SK-N-MC (cell line): ENCODE measurements at regions not wholly inside any gene's neighbourhood (a gene's known extent, or its start where the extent isn't known, plus 50 kb on each side); places are given as distances from the start of the nearest gene placed in this dataset.

Experiments used
- DNase-seq: peaks from one replicate; pipeline ENCODE4 v3.0.0-alpha.2; 2011; ENCODE audit warnings: low read depth, low spot score
- H3K27ac ChIP-seq: fragments of 200-600 bp; sonication (generic); 2 replicates; pipeline ENCODE4 v1.5.1; 2016; ENCODE audit warnings: mixed run types
- H3K36me3 ChIP-seq: fragments of 200-600 bp; sonication (generic); 2 replicates; pipeline ENCODE4 v1.6.1; 2017; ENCODE audit warnings: antibody characterized with exemption, low read length, mixed read lengths; ENCODE audit not compliant: insufficient read depth
- H3K4me3 ChIP-seq: fragments of 200-600 bp; sonication (generic); 2 replicates; pipeline ENCODE4 v1.5.1; 2016
- H3K9ac ChIP-seq: fragments of 200-600 bp; sonication (generic); 2 replicates; pipeline ENCODE4 v1.8.0; 2017; ENCODE audit warnings: mixed run types, mixed read lengths; ENCODE audit not compliant: insufficient read length
- H3K9me3 ChIP-seq: fragments of 200-600 bp; sonication (generic); 2 replicates; pipeline ENCODE4 v1.6.1; 2017; ENCODE audit warnings: low read depth, mild to moderate bottlenecking, antibody characterized with exemption, low read length, moderate library complexity, mixed read lengths
- EZH2 ChIP-seq: fragments of 200-600 bp; sonication (generic); IDR thresholded peaks from one replicate; pipeline ENCODE4 v1.6.1; 2017; ENCODE audit warnings: antibody characterized with exemption
- FOXP2 ChIP-seq: optimal IDR thresholded peaks from 2 replicates; pipeline ENCODE3; 2011; ENCODE audit warnings: mild to moderate bottlenecking, moderate library complexity; ENCODE audit not compliant: insufficient read depth; ENCODE audit errors: extremely low read length, control extremely low read depth
- POLR2AphosphoS5 ChIP-seq: IDR thresholded peaks from 2 replicates; pipeline ENCODE4 v1.6.1; 2012; ENCODE audit warnings: mild to moderate bottlenecking, low read depth, low read length, borderline replicate concordance

DNA sequence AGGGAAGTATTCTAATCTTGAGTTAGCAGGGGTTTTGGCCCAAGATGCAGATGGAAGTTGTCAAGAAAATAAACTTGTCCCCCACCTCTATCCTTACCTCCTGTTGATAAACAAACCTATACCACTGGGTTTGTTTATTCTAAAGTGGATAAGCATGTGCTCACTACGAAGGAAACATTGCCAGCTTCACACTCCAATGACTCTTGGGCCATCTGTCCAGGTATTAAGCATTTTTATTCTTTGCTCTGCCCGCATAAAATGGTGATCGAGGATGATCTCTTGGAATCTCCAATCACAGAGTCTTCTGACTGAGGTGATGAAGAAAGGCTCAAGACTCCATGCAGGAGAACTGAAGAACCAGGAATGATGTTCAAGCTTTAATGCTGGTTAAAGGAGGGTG is 1908.4 kb upstream of the PIK3C3 start:
- Histone ChIP-seq H3K36me3 (no peaks in the 10 kb centered on the region), H3K27ac (no peak overlapping the region), H3K4me3 (no peak overlapping the region), H3K9me3 (no peaks in the 10 kb centered on the region), H3K9ac (no peak overlapping the region)
- TF ChIP-seq POLR2AphosphoS5 (no peak), FOXP2 (no peak)
- no peak for DNase-seq

DNA sequence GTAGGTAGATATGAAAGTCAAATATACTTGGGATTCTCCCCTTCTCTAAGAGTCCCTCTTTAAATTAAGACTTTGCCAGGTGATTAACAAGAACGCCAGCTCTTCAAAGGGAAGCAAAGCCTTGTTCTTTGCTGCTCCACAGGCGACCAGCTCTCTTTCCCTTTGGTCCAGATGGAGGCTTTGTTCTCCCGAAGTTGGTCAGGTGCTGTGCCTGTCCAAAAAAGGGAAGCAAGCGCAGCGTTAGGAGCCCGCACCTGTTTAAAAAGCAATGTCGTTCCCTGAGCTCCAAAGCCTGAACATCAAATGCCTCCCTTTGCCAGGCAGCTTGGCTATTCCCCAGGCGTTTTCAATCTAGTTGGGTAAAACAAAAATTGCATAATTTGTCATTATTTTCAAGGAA is 1913.1 kb upstream of the PIK3C3 start:
- Histone ChIP-seq H3K36me3 (no peaks in the 10 kb centered on the region), H3K4me3 (no peak overlapping the region), H3K9me3 (no peaks in the 10 kb centered on the region), H3K9ac (no peak overlapping the region), H3K27ac (no peak overlapping the region)
- DNase-seq: no peak
- TF ChIP-seq FOXP2 (no peak), EZH2 (no peak), POLR2AphosphoS5 (no peak)

DNA sequence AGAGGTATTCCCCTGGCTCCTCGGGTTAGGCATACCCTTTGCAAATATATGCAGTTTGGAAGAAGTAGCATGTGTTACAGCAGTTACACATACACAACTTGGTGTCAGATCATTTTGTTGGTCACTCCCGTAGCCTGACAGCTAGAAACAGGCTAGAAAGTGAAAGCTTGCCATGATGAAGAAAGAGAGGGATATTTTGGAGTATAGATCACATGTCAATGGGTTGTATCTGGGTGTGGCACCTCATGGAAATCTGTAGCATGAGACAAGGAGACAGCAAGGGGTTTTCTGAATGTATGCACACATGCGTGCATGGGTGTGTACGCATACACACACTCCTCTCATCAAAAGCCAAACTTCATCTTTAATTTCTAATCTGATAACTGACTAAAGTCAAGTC is 1914.5 kb upstream of the PIK3C3 start:
- Histone ChIP-seq H3K9ac (no peak overlapping the region), H3K4me3 (no peak overlapping the region), H3K9me3 (no peaks in the 10 kb centered on the region), H3K36me3 (no peaks in the 10 kb centered on the region), H3K27ac (no peak overlapping the region)
- DNase-seq: no peak
- no peak for TF ChIP-seq EZH2
- TF ChIP-seq POLR2AphosphoS5: no peak
- no peak for TF ChIP-seq FOXP2

DNA sequence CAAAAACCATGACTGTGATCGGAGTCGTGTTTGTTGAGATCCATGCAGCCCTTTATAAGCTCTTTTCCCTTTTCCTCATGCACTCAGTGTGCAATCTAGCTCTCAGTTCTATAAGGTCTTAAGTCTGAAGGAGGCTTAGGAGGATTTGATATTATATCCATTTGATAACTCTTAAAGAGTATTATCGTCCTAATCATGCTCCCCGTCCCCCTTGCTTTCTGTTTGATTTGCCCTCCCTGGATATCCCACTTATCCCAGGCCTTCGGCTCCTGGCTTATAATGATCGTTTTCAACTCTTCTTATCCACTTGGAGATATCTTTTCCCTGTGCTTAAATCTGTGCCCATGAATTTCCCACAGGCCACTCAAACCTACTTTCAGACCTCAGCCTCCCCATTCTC is 1917.7 kb upstream of the PIK3C3 start:
- no peak overlapping the region for H3K4me3 ChIP-seq
- TF ChIP-seq POLR2AphosphoS5 (no peak), EZH2 (no peak), FOXP2 (no peak)
- no peak for DNase-seq

DNA sequence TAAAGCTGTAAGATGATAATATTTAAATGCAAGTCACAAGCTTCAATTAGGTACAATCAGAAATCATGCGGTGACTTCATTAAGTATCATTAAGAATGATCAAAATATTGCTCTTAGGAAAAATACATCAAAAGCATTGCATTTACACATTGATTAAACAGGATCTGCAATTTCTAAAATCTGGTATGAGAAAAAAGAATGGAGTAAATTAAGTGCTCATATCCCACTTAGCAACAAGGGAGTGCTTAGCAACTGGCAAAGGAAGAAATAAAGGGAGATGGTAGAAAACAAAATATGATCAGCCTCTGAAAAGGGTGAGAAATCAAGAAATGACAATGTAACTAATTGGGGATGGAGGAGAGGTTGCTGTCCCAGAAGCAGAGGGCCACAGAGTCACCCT is 1918.2 kb upstream of the PIK3C3 start:
- TF ChIP-seq FOXP2 (no peak), EZH2 (no peak), POLR2AphosphoS5 (no peak)
- no peaks in the 10 kb centered on the region for H3K9me3 ChIP-seq
- DNase-seq: no peak
- no peak overlapping the region for H3K27ac ChIP-seq
- H3K36me3 ChIP-seq: no peaks in the 10 kb centered on the region
- no peak overlapping the region for H3K9ac ChIP-seq
- H3K4me3 ChIP-seq: no peak overlapping the region

More for the DNA sequence above, 1917.7 kb upstream of the PIK3C3 start:
- no peaks in the 10 kb centered on the region for H3K9me3 ChIP-seq
- H3K9ac ChIP-seq: no peak overlapping the region
- H3K36me3 ChIP-seq: no peaks in the 10 kb centered on the region
- H3K27ac ChIP-seq: no peak overlapping the region

DNA sequence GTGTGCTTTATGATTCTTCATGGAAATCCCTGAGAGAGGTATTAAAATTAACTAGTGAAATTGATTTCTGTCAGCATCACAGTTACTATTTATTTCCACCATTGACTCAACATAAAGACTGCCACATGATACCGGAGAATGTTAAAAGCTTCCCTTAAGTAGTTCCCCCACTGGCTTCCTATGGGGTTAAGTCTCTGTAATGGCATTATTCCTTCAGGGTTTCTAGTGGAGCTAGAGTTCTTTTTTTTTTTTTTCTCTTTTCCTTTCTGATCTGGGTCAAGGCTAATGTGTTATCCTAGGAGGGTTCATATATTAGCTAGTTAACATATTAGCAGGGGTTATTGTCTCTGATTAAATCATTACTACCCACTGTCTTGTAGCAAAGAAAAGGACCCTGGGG is 1919.1 kb upstream of the PIK3C3 start:
- Histone ChIP-seq H3K36me3 (no peaks in the 10 kb centered on the region), H3K9ac (no peak overlapping the region), H3K4me3 (no peak overlapping the region), H3K27ac (no peak overlapping the region), H3K9me3 (no peaks in the 10 kb centered on the region)
- TF ChIP-seq FOXP2: no peak
- no peak for TF ChIP-seq EZH2
- no peak for TF ChIP-seq POLR2AphosphoS5
- no peak for DNase-seq

DNA sequence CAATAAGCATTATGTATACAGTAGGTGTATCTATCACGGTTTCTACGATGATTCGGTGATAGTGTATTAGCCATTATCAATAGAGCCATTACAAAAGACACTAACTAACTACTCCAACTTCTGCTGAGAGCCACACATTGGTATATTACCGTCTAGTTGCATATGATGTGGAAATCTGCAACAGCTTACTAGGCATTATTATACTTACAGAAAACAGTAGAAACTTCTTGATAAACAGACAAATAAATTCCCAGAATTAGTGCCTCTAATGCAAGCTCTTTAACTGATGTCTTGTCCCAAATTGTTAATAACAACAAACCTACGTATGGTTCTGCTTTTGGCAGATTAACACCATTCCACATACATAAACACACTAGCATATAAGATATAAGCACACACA is 1923.0 kb upstream of the PIK3C3 start:
- no peak overlapping the region for H3K4me3 ChIP-seq
- DNase-seq: no peak
- H3K9me3 ChIP-seq: no peaks in the 10 kb centered on the region
- TF ChIP-seq EZH2 (no peak), POLR2AphosphoS5 (no peak), FOXP2 (no peak)
- no peaks in the 10 kb centered on the region for H3K36me3 ChIP-seq
- no peak overlapping the region for H3K27ac ChIP-seq
- H3K9ac ChIP-seq: no peak overlapping the region

DNA sequence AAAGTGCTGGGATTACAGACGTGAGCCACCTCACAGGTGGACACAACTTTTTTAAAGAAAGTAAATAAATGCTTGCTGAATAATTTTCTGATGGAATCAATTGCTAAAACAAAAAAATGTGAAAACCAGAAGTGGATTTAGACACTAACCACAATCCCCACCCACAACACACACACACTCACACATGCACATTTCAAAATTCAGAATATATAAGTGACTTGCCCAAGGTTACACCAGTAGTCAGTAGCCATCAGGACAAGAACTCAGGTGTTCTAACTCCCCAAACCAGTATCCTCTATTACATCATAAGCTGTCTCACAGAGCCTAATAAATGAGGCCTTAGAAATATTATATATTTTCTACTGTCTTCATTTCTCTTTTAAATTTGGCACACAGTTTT is 1923.6 kb upstream of the PIK3C3 start:
- no peak for DNase-seq
- no peak overlapping the region for H3K27ac ChIP-seq
- no peaks in the 10 kb centered on the region for H3K9me3 ChIP-seq
- TF ChIP-seq POLR2AphosphoS5 (no peak), EZH2 (no peak), FOXP2 (no peak)
- no peak overlapping the region for H3K9ac ChIP-seq
- no peak overlapping the region for H3K4me3 ChIP-seq
- no peaks in the 10 kb centered on the region for H3K36me3 ChIP-seq

DNA sequence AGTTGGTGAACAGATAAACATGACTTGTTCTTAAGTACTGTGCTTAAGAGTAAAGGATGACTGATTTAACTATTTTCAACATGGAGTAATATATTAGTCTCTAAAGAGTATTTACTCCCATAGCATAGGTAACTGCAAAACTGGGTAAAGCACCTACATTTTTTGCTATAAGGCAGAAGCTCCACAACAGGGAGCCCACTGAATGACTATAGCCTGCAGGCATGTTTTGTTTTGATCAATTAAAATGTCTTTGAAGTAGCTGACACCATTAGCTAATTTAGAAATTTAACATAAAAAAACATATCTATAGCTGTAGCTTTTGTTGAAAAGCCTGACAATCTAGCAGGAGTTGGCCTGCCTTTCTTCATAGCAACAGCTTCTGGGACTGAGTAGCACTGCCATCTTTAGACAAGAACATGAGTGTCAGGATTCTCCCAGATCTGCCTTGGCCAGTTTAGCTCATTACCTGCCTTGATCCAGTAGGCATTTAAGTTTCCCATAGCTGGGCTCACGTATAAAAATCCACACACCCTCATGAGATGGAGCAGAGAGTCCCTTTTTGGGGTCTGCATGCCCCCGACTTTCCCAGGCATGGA is 1935.1 kb upstream of the PIK3C3 start:
- Histone ChIP-seq H3K9ac (no peak overlapping the region), H3K27ac (no peak overlapping the region), H3K36me3 (no peaks in the 10 kb centered on the region), H3K9me3 (no peaks in the 10 kb centered on the region), H3K4me3 (no peak overlapping the region)
- no peak for TF ChIP-seq EZH2
- TF ChIP-seq POLR2AphosphoS5: no peak
- TF ChIP-seq FOXP2: no peak
- no peak for DNase-seq
